Ishikawa (cell line): ENCODE measurements at regions not wholly inside any gene's neighbourhood (a gene's known extent, or its start where the extent isn't known, plus 50 kb on each side); places are given as distances from the start of the nearest gene placed in this dataset.

ENCODE experiments used
- EP300 ChIP-seq: IDR thresholded peaks from 2 replicates; pipeline ENCODE4 v1.6.1; 2012; ENCODE audit warnings: borderline replicate concordance
- FOXM1 ChIP-seq: IDR thresholded peaks from 2 replicates; pipeline ENCODE4 v1.6.1; 2012; ENCODE audit warnings: low read depth, borderline replicate concordance
- RAD21 ChIP-seq: IDR thresholded peaks from 2 replicates; pipeline ENCODE4 v1.6.1; 2012; ENCODE audit warnings: low read depth
- TF ChIP-seq, protein P1 (sequence below): IDR thresholded peaks from 2 replicates; pipeline ENCODE4 v1.6.1; 2012; ENCODE audit warnings: low read depth, mild to moderate bottlenecking
- TF ChIP-seq, protein P2 (sequence below): IDR thresholded peaks from 2 replicates; pipeline ENCODE4 v1.6.1; 2012

- TF ChIP-seq, protein P1, sequence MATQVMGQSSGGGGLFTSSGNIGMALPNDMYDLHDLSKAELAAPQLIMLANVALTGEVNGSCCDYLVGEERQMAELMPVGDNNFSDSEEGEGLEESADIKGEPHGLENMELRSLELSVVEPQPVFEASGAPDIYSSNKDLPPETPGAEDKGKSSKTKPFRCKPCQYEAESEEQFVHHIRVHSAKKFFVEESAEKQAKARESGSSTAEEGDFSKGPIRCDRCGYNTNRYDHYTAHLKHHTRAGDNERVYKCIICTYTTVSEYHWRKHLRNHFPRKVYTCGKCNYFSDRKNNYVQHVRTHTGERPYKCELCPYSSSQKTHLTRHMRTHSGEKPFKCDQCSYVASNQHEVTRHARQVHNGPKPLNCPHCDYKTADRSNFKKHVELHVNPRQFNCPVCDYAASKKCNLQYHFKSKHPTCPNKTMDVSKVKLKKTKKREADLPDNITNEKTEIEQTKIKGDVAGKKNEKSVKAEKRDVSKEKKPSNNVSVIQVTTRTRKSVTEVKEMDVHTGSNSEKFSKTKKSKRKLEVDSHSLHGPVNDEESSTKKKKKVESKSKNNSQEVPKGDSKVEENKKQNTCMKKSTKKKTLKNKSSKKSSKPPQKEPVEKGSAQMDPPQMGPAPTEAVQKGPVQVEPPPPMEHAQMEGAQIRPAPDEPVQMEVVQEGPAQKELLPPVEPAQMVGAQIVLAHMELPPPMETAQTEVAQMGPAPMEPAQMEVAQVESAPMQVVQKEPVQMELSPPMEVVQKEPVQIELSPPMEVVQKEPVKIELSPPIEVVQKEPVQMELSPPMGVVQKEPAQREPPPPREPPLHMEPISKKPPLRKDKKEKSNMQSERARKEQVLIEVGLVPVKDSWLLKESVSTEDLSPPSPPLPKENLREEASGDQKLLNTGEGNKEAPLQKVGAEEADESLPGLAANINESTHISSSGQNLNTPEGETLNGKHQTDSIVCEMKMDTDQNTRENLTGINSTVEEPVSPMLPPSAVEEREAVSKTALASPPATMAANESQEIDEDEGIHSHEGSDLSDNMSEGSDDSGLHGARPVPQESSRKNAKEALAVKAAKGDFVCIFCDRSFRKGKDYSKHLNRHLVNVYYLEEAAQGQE: no peak
- TF ChIP-seq RAD21: no peak
- TF ChIP-seq EP300: no peak
- TF ChIP-seq, protein P2, sequence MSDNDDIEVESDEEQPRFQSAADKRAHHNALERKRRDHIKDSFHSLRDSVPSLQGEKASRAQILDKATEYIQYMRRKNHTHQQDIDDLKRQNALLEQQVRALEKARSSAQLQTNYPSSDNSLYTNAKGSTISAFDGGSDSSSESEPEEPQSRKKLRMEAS: no peak
- TF ChIP-seq FOXM1: no peak
Measured at GRCh38 chr2:156115338-156115737, 217.2 kb downstream of the NR4A2 start.
